ENCODE measurements at regions not wholly inside any gene's neighbourhood (a gene's known extent, or its start where the extent isn't known, plus 50 kb on each side); places are given as distances from the start of the nearest gene placed in this dataset.

DNA sequence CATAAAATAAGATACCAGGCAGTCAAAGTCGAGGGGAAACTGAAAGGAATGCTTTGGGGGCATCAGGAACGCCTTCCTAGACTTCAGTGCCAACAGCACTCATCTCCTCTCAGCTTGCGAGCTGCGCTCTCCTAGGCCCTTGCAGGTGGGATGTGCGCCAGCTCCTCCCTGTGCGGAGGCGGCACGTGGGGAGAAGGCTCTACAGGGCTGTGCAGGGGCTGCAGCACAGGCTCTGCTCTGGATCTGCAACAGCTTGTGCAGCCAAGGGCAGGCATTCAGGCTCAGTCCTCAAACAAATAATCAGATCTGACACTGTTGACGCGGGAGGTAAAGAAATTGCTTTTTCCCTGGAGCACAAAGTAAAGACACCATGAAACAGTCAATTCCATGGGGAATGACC lies 144.8 kb downstream of the TTLL2 start:
- H3K27ac ChIP-seq (ENCODE audit: low read depth, low read length, poor library complexity, severe bottlenecking): no peak overlapping the region
- H3K4me2 ChIP-seq (ENCODE audit: low read length): no peak overlapping the region
- no peak for DNase-seq (ENCODE audit: low spot score)
- TF ChIP-seq EZH2phosphoT487 (IDR thresholded peaks at IDR 0.05; ENCODE audit: borderline replicate concordance, low read depth, low read length): no peak
- TF ChIP-seq, protein P1, sequence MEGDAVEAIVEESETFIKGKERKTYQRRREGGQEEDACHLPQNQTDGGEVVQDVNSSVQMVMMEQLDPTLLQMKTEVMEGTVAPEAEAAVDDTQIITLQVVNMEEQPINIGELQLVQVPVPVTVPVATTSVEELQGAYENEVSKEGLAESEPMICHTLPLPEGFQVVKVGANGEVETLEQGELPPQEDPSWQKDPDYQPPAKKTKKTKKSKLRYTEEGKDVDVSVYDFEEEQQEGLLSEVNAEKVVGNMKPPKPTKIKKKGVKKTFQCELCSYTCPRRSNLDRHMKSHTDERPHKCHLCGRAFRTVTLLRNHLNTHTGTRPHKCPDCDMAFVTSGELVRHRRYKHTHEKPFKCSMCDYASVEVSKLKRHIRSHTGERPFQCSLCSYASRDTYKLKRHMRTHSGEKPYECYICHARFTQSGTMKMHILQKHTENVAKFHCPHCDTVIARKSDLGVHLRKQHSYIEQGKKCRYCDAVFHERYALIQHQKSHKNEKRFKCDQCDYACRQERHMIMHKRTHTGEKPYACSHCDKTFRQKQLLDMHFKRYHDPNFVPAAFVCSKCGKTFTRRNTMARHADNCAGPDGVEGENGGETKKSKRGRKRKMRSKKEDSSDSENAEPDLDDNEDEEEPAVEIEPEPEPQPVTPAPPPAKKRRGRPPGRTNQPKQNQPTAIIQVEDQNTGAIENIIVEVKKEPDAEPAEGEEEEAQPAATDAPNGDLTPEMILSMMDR (conservative IDR thresholded peaks at IDR 0.05; ENCODE audit: low read length): no peak
- H3K4me3 ChIP-seq (ENCODE audit: low read depth, low read length, poor library complexity, severe bottlenecking): no peak overlapping the region
- BruUV-seq (replicated peaks): no TSS peak
- ChIA-PET CTCF (ENCODE audit: unreplicated experiment) (no interaction called here), POLR2A (interaction anchor here (0.7 kb wide), 1 partner anchor 1850 kb away, joined by 4 read pairs; no protein-coding TSS in a partner anchor)
- H3K9me2 ChIP-seq (ENCODE audit: insufficient read depth, low read length): no peaks in the 10 kb centered on the region
- no peak overlapping the region for H2AFZ ChIP-seq (ENCODE audit: low read length)
- intact Hi-C loops (cut with micrococcal nuclease; ENCODE audit: unreplicated experiment): no loop called here
- H3K9me3 ChIP-seq (ENCODE audit: low read length): no peaks in the 10 kb centered on the region
- H3K4me1 ChIP-seq (ENCODE audit: insufficient read depth, low read length, poor library complexity, severe bottlenecking): no peaks in the 10 kb centered on the region
- no peaks in the 10 kb centered on the region for H4K20me1 ChIP-seq (ENCODE audit: insufficient read depth, low read length)
- H3K36me3 ChIP-seq (ENCODE audit: insufficient read depth, low read length): no peaks in the 10 kb centered on the region
- H3K79me2 ChIP-seq (ENCODE audit: insufficient read depth, low read depth, low read length): no peaks in the 10 kb centered on the region

DNA sequence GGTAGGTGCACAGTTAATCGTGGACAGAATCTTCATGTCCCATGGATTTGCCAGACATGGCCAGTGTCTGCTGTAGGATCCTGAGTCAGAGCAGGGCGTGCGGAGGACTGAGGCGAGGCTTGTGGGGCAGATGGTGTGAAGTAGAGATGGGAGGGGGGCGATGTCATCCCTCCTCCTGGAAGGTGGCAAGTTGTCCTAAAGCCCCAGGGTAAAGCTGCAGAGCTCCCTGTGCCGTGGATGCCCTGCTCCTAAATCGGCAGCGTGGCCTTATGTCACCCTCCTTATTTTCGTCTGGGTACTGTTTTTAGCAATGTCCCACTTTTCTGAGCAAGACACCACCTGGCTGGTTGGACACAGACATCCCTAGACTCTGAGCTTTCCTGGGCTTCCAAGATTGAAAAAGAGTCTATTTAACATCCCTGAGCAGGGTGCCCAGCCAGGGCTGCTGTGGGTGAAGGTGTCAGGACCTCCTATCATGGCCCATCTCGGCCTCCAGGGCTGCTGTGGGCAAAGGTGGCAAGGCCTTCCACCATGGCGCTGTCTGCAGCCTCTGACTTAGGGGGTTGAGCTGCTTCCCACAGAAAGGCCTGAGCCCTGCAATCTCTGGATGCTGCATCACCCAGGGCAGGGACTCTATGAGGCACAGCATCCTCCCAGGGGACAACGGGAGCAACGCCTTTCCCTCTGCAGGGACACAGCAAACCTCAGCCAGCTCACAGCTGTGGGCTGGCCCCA lies 145.4 kb downstream of the TTLL2 start:
- no peak overlapping the region for H3K27ac ChIP-seq (ENCODE audit: low read depth, low read length, poor library complexity, severe bottlenecking)
- H3K36me3 ChIP-seq (ENCODE audit: insufficient read depth, low read length): no peaks in the 10 kb centered on the region
- DNase-seq (ENCODE audit: low spot score): no peak
- POLR2A ChIA-PET: interaction anchor here (0.7 kb wide), 1 partner anchor 1849 kb away, joined by 4 read pairs; no protein-coding TSS in a partner anchor
- no peaks in the 10 kb centered on the region for H3K79me2 ChIP-seq (ENCODE audit: insufficient read depth, low read depth, low read length)
- no peak overlapping the region for H3K4me3 ChIP-seq (ENCODE audit: low read depth, low read length, poor library complexity, severe bottlenecking)
- H3K9me3 ChIP-seq (ENCODE audit: low read length): no peaks in the 10 kb centered on the region
- H3K4me2 ChIP-seq (ENCODE audit: low read length): no peak overlapping the region
- H2AFZ ChIP-seq (ENCODE audit: low read length): no peak overlapping the region
- BruUV-seq (replicated peaks): no TSS peak
- TF ChIP-seq EZH2phosphoT487 (IDR thresholded peaks at IDR 0.05; ENCODE audit: borderline replicate concordance, low read depth, low read length): no peak
- TF ChIP-seq, protein P1 (conservative IDR thresholded peaks at IDR 0.05; ENCODE audit: low read length): no peak
- H4K20me1 ChIP-seq (ENCODE audit: insufficient read depth, low read length): no peaks in the 10 kb centered on the region
- CTCF ChIA-PET (ENCODE audit: unreplicated experiment): no interaction called here
- intact Hi-C loops (cut with micrococcal nuclease; ENCODE audit: unreplicated experiment): no loop called here
- H3K9me2 ChIP-seq (ENCODE audit: insufficient read depth, low read length): no peaks in the 10 kb centered on the region
- H3K4me1 ChIP-seq (ENCODE audit: insufficient read depth, low read length, poor library complexity, severe bottlenecking): no peaks in the 10 kb centered on the region

DNA sequence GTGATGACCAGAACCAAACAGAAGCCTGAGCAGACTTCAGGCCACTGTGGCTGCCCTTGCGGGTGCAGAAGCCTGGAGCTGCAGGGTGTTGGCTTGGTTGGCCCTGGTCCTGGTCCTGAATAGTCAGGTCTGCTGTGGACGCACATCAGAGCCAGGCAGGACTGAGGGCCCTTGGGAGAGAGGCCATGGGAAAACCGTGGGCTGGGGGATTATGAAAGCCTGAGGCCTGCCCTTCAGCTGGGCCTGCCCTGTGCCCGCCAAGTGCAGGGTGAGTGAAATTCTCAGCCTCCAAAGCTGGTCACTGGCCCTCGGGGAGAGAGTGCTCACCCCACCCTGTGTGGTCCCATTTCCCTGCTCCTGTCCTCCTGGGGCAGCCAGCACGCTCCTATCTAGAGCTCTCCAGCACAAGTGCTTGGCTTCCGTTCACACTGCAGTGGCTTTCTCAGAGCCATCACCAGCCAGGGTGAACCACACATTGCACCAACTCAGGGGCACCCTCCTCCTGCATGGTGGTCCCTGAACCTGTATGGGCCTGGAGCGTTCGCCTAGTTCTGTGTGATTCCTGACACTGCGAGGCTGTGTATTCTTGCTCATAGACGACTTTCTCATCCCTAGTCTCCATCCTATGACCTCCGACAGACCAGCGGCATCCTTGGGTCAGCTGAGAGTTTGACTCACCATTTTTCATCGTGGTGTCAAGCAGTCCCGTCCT lies 146.1 kb downstream of the TTLL2 start:
- Histone ChIP-seq H3K4me2 (ENCODE audit: low read length) (no peak overlapping the region), H2AFZ (ENCODE audit: low read length) (no peak overlapping the region), H3K27ac (ENCODE audit: low read depth, low read length, poor library complexity, severe bottlenecking) (no peak overlapping the region), H3K9me2 (ENCODE audit: insufficient read depth, low read length) (no peaks in the 10 kb centered on the region), H3K36me3 (ENCODE audit: insufficient read depth, low read length) (no peaks in the 10 kb centered on the region), H3K9me3 (ENCODE audit: low read length) (no peaks in the 10 kb centered on the region), H4K20me1 (ENCODE audit: insufficient read depth, low read length) (no peaks in the 10 kb centered on the region), H3K4me1 (ENCODE audit: insufficient read depth, low read length, poor library complexity, severe bottlenecking) (no peaks in the 10 kb centered on the region), H3K4me3 (ENCODE audit: low read depth, low read length, poor library complexity, severe bottlenecking) (no peak overlapping the region), H3K79me2 (ENCODE audit: insufficient read depth, low read depth, low read length) (no peaks in the 10 kb centered on the region)
- CTCF ChIA-PET (ENCODE audit: unreplicated experiment): no interaction called here
- TF ChIP-seq, protein P1 (conservative IDR thresholded peaks at IDR 0.05; ENCODE audit: low read length): no peak
- TF ChIP-seq EZH2phosphoT487 (IDR thresholded peaks at IDR 0.05; ENCODE audit: borderline replicate concordance, low read depth, low read length): no peak
- intact Hi-C loops (cut with micrococcal nuclease; ENCODE audit: unreplicated experiment): no loop called here
- DNase-seq (ENCODE audit: low spot score): no peak
- BruUV-seq (replicated peaks): no TSS peak
- POLR2A ChIA-PET: no interaction called here
